Keratinocyte (primary cell): ENCODE measurements at regions not wholly inside any gene's neighbourhood (a gene's known extent, or its start where the extent isn't known, plus 50 kb on each side); places are given as distances from the start of the nearest gene placed in this dataset.
A peak's percentile ranks its signal among the peaks of the same experiment; 100 is the strongest.

Source experiments
- DNase-seq: peaks from one replicate; pipeline ENCODE4 v3.0.0-alpha.2; 2011; ENCODE audit warnings: low read depth, missing footprints, low spot score
- FAIRE-seq: peaks from 2 replicates; lab custom pipeline; 2011; peaks lifted over from hg19 to GRCh38; lab: Jason Lieb, UNC
- H2AFZ ChIP-seq: 2 replicates; pipeline ENCODE4 v1.6.0; 2012; ENCODE audit warnings: low read length, control low read depth, inconsistent platforms; ENCODE audit not compliant: control insufficient read depth
- H3K27ac ChIP-seq: 2 replicates; pipeline ENCODE4 v1.5.1; 2011; ENCODE audit warnings: low read length; ENCODE audit not compliant: control insufficient read depth, insufficient read depth
- H3K27me3 ChIP-seq: 3 replicates; pipeline ENCODE4 v1.6.0; 2011; ENCODE audit warnings: low read length; ENCODE audit not compliant: control insufficient read depth, insufficient read depth; ENCODE audit errors: extremely low read depth
- H3K36me3 ChIP-seq, 2 experiments: 2 replicates in 1 of 2; 3 replicates in 1 of 2; pipeline ENCODE4 v1.5.1; 2011; ENCODE audit warnings: low read length in 2 of 2, mild to moderate bottlenecking in 1 of 2; ENCODE audit not compliant: control insufficient read depth in 2 of 2, insufficient read depth in 2 of 2; ENCODE audit errors: extremely low read depth in 1 of 2
- H3K4me1 ChIP-seq: 3 replicates; pipeline ENCODE4 v1.5.1; 2011; ENCODE audit warnings: low read length; ENCODE audit not compliant: control insufficient read depth, insufficient read depth; ENCODE audit errors: extremely low read depth
- H3K4me2 ChIP-seq: 3 replicates; pipeline ENCODE4 v1.6.0; 2011; ENCODE audit warnings: low read depth, low read length; ENCODE audit not compliant: control insufficient read depth, insufficient read depth; ENCODE audit errors: extremely low read depth
- H3K4me3 ChIP-seq, 3 experiments: fragments of 200-600 bp in 1 of 3; sonication (generic) in 1 of 3; 2 replicates in 2 of 3; 3 replicates in 1 of 3; pipeline ENCODE4 v1.5.1; 2011 to 2016; ENCODE audit warnings: low read length in 3 of 3, mild to moderate bottlenecking in 3 of 3, control low read depth in 2 of 3, inconsistent platforms in 1 of 3, low read depth in 1 of 3, mixed read lengths in 1 of 3, mixed run types in 1 of 3, moderate library complexity in 1 of 3; ENCODE audit not compliant: control insufficient read depth in 2 of 3, insufficient read depth in 2 of 3; ENCODE audit errors: extremely low read depth in 1 of 3
- H3K79me2 ChIP-seq: 2 replicates; pipeline ENCODE4 v1.6.0; 2012; ENCODE audit warnings: low read length; ENCODE audit not compliant: control insufficient read depth, insufficient read depth
- H3K9ac ChIP-seq: 3 replicates; pipeline ENCODE4 v1.6.0; 2011; ENCODE audit warnings: low read length; ENCODE audit not compliant: control insufficient read depth, insufficient read depth; ENCODE audit errors: extremely low read depth
- H3K9me1 ChIP-seq: 3 replicates; pipeline ENCODE4 v1.6.0; 2011; ENCODE audit warnings: low read length; ENCODE audit not compliant: control insufficient read depth, insufficient read depth; ENCODE audit errors: extremely low read depth
- H3K9me3 ChIP-seq: 2 replicates; pipeline ENCODE4 v1.5.1; 2012; ENCODE audit warnings: low read depth, low read length; ENCODE audit not compliant: control insufficient read depth
- H4K20me1 ChIP-seq: 3 replicates; pipeline ENCODE4 v1.6.0; 2011; ENCODE audit warnings: low read length; ENCODE audit not compliant: control insufficient read depth, insufficient read depth; ENCODE audit errors: extremely low read depth
- CTCF ChIP-seq, 3 experiments: IDR thresholded peaks in 1 of 3; conservative IDR thresholded peaks in 1 of 3; optimal IDR thresholded peaks in 1 of 3; 2 replicates in 2 of 3; 3 replicates in 1 of 3; pipeline versions ENCODE3 to v1.5.1; 2011; ENCODE audit warnings: low read length in 3 of 3, mild to moderate bottlenecking in 3 of 3, moderate library complexity in 2 of 3, control low read depth in 1 of 3, inconsistent platforms in 1 of 3; ENCODE audit not compliant: insufficient read depth in 2 of 3; ENCODE audit errors: extremely low read depth in 1 of 3
- EZH2 ChIP-seq: IDR thresholded peaks from one replicate; pipeline ENCODE4 v1.6.1; 2012; ENCODE audit warnings: inconsistent platforms, mild to moderate bottlenecking, low read length, moderate library complexity
- dilution Hi-C: fragments of 300-500 bp; cut with MboI; formaldehyde crosslinking; loops from one replicate; pipeline ENCODE4 v1.7.0; 2020; ENCODE audit warnings: low sequenced_read_pairs; ENCODE audit not compliant: extremely low pct_ligation_motif_present

GRCh38 chr6:86857783-86858182 is 79.5 kb upstream of the HTR1E start:
- Histone ChIP-seq H3K4me2 (no peak overlapping the region), H3K27ac (no peak overlapping the region), H4K20me1 (no peaks in the 10 kb centered on the region), H2AFZ (no peak overlapping the region), H3K4me1 (no peaks in the 10 kb centered on the region), H3K9me3 (no peaks in the 10 kb centered on the region), H3K4me3 (no peak overlapping the region), H3K9ac (no peak overlapping the region), H3K9me1 (no peaks in the 10 kb centered on the region), H3K27me3 (no peaks in the 10 kb centered on the region), H3K36me3 (no peaks in the 10 kb centered on the region), H3K79me2 (no peaks in the 10 kb centered on the region)
- no peak for TF ChIP-seq CTCF (optimal IDR thresholded peaks at IDR 0.05 in 1 of 3, IDR thresholded peaks at IDR 0.05 in 1 of 3, conservative IDR thresholded peaks at IDR 0.05 in 1 of 3; ENCODE audit: extremely low read depth in 1 of 3, insufficient read depth in 2 of 3, low read length in 3 of 3)
- no peak for TF ChIP-seq EZH2
- dilution Hi-C loops = no loop called here
- DNase-seq (no peak), FAIRE-seq (no peak)

GRCh38 chr6:86856937-86857563 is 80.3 kb upstream of the HTR1E start:
- no peak overlapping the region for H2AFZ ChIP-seq
- H3K79me2 ChIP-seq = no peaks in the 10 kb centered on the region
- no peak overlapping the region for H3K9ac ChIP-seq
- no peaks in the 10 kb centered on the region for H3K4me1 ChIP-seq
- dilution Hi-C loops = no loop called here
- H3K27me3 ChIP-seq = no peaks in the 10 kb centered on the region
- DNase-seq (no peak), FAIRE-seq (no peak)
- H4K20me1 ChIP-seq = no peaks in the 10 kb centered on the region
- TF ChIP-seq EZH2 (no peak), CTCF (optimal IDR thresholded peaks at IDR 0.05 in 1 of 3, IDR thresholded peaks at IDR 0.05 in 1 of 3, conservative IDR thresholded peaks at IDR 0.05 in 1 of 3; ENCODE audit: extremely low read depth in 1 of 3, insufficient read depth in 2 of 3, low read length in 3 of 3) (peak in 2 of 3 experiments; percentile 61 to 63)
- no peak overlapping the region for H3K4me3 ChIP-seq
- no peak overlapping the region for H3K4me2 ChIP-seq
- no peaks in the 10 kb centered on the region for H3K36me3 ChIP-seq
- H3K9me1 ChIP-seq = no peaks in the 10 kb centered on the region
- H3K9me3 ChIP-seq = no peaks in the 10 kb centered on the region
- no peak overlapping the region for H3K27ac ChIP-seq
